ENCODE measurements at regions not wholly inside any gene's neighbourhood (a gene's known extent, or its start where the extent isn't known, plus 50 kb on each side); places are given as distances from the start of the nearest gene placed in this dataset.

DNA sequence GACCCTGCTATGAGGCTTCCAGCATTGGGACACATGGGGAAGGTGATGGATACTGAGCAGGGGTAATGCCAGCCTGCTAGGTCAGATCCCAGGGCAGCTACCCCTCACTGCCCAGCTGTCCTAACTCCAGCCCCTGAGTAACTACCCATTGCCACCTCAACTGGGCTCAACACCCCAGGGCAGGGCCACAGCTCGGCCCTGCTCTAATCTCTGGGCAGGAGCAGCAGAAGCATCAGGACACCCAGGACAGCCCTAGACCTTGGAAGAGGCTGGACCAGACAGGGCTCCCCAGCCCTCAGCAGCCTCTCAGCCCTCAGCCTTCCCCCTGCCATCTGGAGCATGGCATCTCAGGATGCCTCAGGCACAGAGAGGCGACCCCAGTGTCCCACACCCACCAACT, 67.4 kb upstream of the TOP1 start:
- Histone ChIP-seq H3K9me3 (ENCODE audit: control insufficient read depth, insufficient read depth, low read length) (no peaks in the 10 kb centered on the region), H4K20me1 (ENCODE audit: control insufficient read depth, insufficient read depth, low read depth, low read length) (no peaks in the 10 kb centered on the region), H3K79me2 (ENCODE audit: control insufficient read depth, low read length) (no peaks in the 10 kb centered on the region), H3K4me2 (ENCODE audit: low read length) (no peak overlapping the region), H3K9me2 (replicated peaks; ENCODE audit: control insufficient read depth, low read length) (no peaks in the 10 kb centered on the region), H3K27me3 (ENCODE audit: control insufficient read depth, low read length) (no peaks in the 10 kb centered on the region), H3K27ac (ENCODE audit: low read depth, low read length) (no peak overlapping the region), H3K4me3 (ENCODE audit: low read length) (no peak overlapping the region), H3K4me1 (ENCODE audit: control insufficient read depth, low read length) (peaks cover 9% of the 10 kb centered on the region), H3K36me3 (ENCODE audit: control insufficient read depth, low read length) (no peaks in the 10 kb centered on the region), H3F3A (ENCODE audit: control insufficient read depth, insufficient read depth) (no peaks in the 10 kb centered on the region)
- no peak for TF ChIP-seq EZH2phosphoT487 (IDR thresholded peaks at IDR 0.05; ENCODE audit: borderline replicate concordance, low read length)
- TF ChIP-seq, protein P1, sequence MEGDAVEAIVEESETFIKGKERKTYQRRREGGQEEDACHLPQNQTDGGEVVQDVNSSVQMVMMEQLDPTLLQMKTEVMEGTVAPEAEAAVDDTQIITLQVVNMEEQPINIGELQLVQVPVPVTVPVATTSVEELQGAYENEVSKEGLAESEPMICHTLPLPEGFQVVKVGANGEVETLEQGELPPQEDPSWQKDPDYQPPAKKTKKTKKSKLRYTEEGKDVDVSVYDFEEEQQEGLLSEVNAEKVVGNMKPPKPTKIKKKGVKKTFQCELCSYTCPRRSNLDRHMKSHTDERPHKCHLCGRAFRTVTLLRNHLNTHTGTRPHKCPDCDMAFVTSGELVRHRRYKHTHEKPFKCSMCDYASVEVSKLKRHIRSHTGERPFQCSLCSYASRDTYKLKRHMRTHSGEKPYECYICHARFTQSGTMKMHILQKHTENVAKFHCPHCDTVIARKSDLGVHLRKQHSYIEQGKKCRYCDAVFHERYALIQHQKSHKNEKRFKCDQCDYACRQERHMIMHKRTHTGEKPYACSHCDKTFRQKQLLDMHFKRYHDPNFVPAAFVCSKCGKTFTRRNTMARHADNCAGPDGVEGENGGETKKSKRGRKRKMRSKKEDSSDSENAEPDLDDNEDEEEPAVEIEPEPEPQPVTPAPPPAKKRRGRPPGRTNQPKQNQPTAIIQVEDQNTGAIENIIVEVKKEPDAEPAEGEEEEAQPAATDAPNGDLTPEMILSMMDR (IDR thresholded peaks at IDR 0.05; ENCODE audit: low read depth, low read length, poor library complexity, severe bottlenecking) = no peak

DNA sequence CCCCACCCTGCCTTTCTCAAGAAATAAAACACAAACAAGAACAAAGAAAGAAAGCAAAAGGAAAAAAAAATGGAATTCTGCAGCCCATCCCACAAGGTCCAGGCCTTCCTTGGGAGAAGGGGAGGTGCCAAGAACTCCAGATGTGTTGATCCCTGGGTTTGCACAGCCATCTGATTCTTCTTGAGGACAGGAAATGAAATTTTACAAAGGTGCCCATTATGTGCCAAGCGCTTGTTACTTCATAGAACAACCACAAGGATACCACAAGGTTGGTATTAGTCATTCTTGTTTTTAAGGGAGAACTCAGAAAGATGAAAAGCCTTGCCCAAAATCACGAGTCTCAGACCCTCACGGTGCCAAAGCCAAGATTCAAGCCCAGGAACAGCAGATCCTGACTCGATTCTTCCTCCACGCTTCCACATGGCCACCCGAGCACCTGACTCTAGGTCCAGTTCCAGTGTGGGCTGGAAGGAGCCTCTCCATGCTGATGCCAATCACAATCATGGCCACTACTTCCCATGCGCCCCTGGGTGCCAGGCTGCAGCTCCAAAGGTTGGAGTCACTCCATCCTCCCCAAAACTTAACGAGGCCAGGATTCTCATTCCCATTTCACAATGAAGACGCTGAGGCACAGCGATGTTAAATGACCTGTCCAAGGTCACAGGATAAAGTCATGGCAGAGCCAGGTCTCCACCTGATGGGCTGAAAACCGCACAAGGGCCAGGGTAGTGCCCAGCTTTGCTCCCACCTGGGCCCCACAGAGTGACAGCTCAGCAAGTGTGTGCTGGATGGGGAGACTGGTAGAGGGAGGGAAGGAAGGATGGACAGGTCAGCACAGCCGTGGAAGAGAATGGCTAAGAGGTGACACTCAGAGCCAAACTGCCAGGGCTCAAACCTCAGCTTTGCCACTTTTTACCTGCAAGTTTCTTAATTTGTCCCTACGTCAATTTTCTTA, 66.7 kb upstream of the TOP1 start:
- Histone ChIP-seq H3K9me3 (ENCODE audit: control insufficient read depth, insufficient read depth, low read length) (no peaks in the 10 kb centered on the region), H3K27me3 (ENCODE audit: control insufficient read depth, low read length) (no peaks in the 10 kb centered on the region), H4K20me1 (ENCODE audit: control insufficient read depth, insufficient read depth, low read depth, low read length) (no peaks in the 10 kb centered on the region), H3K4me1 (ENCODE audit: control insufficient read depth, low read length) (peaks cover 6% of the 10 kb centered on the region), H3K79me2 (ENCODE audit: control insufficient read depth, low read length) (no peaks in the 10 kb centered on the region), H3F3A (ENCODE audit: control insufficient read depth, insufficient read depth) (no peaks in the 10 kb centered on the region), H3K36me3 (ENCODE audit: control insufficient read depth, low read length) (no peaks in the 10 kb centered on the region), H3K9me2 (replicated peaks; ENCODE audit: control insufficient read depth, low read length) (no peaks in the 10 kb centered on the region), H3K4me2 (ENCODE audit: low read length) (no peak overlapping the region), H3K27ac (ENCODE audit: low read depth, low read length) (no peak overlapping the region), H3K4me3 (ENCODE audit: low read length) (no peak overlapping the region)
- no peak for TF ChIP-seq EZH2phosphoT487 (IDR thresholded peaks at IDR 0.05; ENCODE audit: borderline replicate concordance, low read length)
- TF ChIP-seq, protein P1 (IDR thresholded peaks at IDR 0.05; ENCODE audit: low read depth, low read length, poor library complexity, severe bottlenecking) = no peak

DNA sequence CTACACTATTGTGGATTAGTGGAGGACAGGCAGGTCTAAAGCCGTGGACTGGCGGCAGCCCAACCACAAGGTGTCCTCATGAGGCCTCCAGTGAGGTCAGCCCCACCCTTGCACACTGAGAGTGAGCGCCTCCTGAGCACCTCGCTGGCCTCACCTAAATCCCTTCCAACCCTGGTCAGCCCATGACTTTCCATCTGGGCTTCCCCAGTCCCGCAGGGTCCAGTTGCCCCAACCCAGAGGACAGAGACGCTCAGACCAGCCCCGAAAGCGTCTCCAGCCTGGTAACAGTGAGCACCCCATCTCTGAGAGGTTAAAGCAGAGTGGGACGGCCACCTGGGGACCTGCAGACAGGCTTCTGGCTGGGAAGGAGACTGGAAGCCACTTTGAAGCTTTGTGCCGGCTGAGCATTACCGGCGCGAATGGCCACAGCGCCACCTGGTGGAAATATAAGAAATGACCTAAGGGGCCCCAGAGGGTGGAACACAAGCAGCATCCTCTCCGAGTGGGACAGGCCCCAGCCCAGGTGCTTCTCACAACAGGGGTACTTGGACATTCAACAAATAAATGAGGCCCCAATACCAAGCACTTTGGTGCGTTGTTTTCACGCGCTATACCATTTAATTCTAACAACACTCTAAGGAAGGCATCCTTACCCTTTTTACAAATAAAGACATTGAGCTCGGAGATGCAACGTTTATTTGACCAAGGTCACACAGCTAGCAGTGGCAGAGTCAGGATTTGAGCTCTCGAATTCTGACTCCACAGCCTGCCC, 65.7 kb upstream of the TOP1 start:
- no peaks in the 10 kb centered on the region for H3F3A ChIP-seq (ENCODE audit: control insufficient read depth, insufficient read depth)
- H3K4me1 ChIP-seq (ENCODE audit: control insufficient read depth, low read length) = peaks cover 6% of the 10 kb centered on the region
- H3K9me2 ChIP-seq (replicated peaks; ENCODE audit: control insufficient read depth, low read length) = no peaks in the 10 kb centered on the region
- H3K79me2 ChIP-seq (ENCODE audit: control insufficient read depth, low read length) = no peaks in the 10 kb centered on the region
- no peaks in the 10 kb centered on the region for H3K36me3 ChIP-seq (ENCODE audit: control insufficient read depth, low read length)
- no peak overlapping the region for H3K4me2 ChIP-seq (ENCODE audit: low read length)
- TF ChIP-seq EZH2phosphoT487 (IDR thresholded peaks at IDR 0.05; ENCODE audit: borderline replicate concordance, low read length) = no peak
- TF ChIP-seq, protein P1 (IDR thresholded peaks at IDR 0.05; ENCODE audit: low read depth, low read length, poor library complexity, severe bottlenecking) = peak; percentile 89
- no peaks in the 10 kb centered on the region for H3K9me3 ChIP-seq (ENCODE audit: control insufficient read depth, insufficient read depth, low read length)
- no peaks in the 10 kb centered on the region for H3K27me3 ChIP-seq (ENCODE audit: control insufficient read depth, low read length)
- H4K20me1 ChIP-seq (ENCODE audit: control insufficient read depth, insufficient read depth, low read depth, low read length) = no peaks in the 10 kb centered on the region
- H3K4me3 ChIP-seq (ENCODE audit: low read length) = no peak overlapping the region
- no peak overlapping the region for H3K27ac ChIP-seq (ENCODE audit: low read depth, low read length)
